WTC11 (cell line): ENCODE measurements at regions not wholly inside any gene's neighbourhood (a gene's known extent, or its start where the extent isn't known, plus 50 kb on each side); places are given as distances from the start of the nearest gene placed in this dataset.

Experiments
- ATAC-seq: fragments of 200-7000 bp; cut with Tn5 transposase; 2 replicates; pipeline ENCODE4 v1.10.0; 2021; ENCODE audit warnings: mild to moderate bottlenecking, moderate library complexity
- CTCF ChIA-PET: fragments of 300-600 bp; sonication (Branson Sonifier 250); formaldehyde crosslinking; loops from one replicate; lab custom pipeline; 2021; ENCODE audit warnings: antibody characterized with exemption; lab: Charles Lee
- POLR2A ChIA-PET: fragments of 350-600 bp; sonication (Branson Sonifier 250); formaldehyde crosslinking; loops from one replicate; lab custom pipeline; 2021; ENCODE audit warnings: antibody characterized with exemption; lab: Charles Lee
- DNase-seq: peaks from one replicate; pipeline ENCODE4 v3.0.0; 2021; ENCODE audit warnings: low spot score
- H3K27ac Mint-ChIP-seq: 2 replicates; pipeline ENCODE4 v1.8.0; 2021; ENCODE audit warnings: mixed read lengths
- H3K27me3 Mint-ChIP-seq: 2 replicates; pipeline ENCODE4 v1.8.0; 2021; ENCODE audit warnings: low read depth, mild to moderate bottlenecking, moderate library complexity, mixed read lengths
- H3K36me3 Mint-ChIP-seq: 2 replicates; pipeline ENCODE4 v1.8.0; 2021; ENCODE audit warnings: mixed read lengths
- H3K4me1 Mint-ChIP-seq: 2 replicates; pipeline ENCODE4 v1.8.0; 2022; ENCODE audit warnings: mixed read lengths
- H3K4me3 Mint-ChIP-seq: 2 replicates; pipeline ENCODE4 v1.8.0; 2021; ENCODE audit warnings: mild to moderate bottlenecking, moderate library complexity, mixed read lengths
- H3K9me3 Mint-ChIP-seq: 2 replicates; pipeline ENCODE4 v1.8.0; 2021; ENCODE audit warnings: mixed read lengths
- CREB1 ChIP-seq: sonication (generic); formaldehyde crosslinking; IDR thresholded peaks from 2 replicates; pipeline ENCODE4 v1.8.0; 2023; ENCODE audit warnings: mild to moderate bottlenecking, missing genetic modification reagents
- CTCF ChIP-seq: fragments of 200-600 bp; IDR thresholded peaks from 2 replicates; pipeline ENCODE4 v1.8.0; 2022; ENCODE audit warnings: antibody characterized with exemption
- E2F1 ChIP-seq: sonication (generic); formaldehyde crosslinking; IDR thresholded peaks from 2 replicates; pipeline ENCODE4 v1.8.0; 2022; ENCODE audit warnings: mild to moderate bottlenecking, missing genetic modification reagents
- E2F5 ChIP-seq: sonication (generic); formaldehyde crosslinking; IDR thresholded peaks from 2 replicates; pipeline ENCODE4 v1.8.1; 2022; ENCODE audit warnings: mild to moderate bottlenecking, moderate library complexity, missing genetic modification reagents
- NFYB ChIP-seq: sonication (generic); formaldehyde crosslinking; conservative IDR thresholded peaks from 2 replicates; pipeline ENCODE4 v1.8.0; 2022; ENCODE audit warnings: low read depth, missing genetic modification reagents
- NR1H2 ChIP-seq: sonication (generic); formaldehyde crosslinking; IDR thresholded peaks from 2 replicates; pipeline ENCODE4 v1.9.0; 2021; ENCODE audit warnings: mild to moderate bottlenecking, moderate library complexity, missing genetic modification reagents
- TCF7 ChIP-seq: sonication (generic); formaldehyde crosslinking; IDR thresholded peaks from 2 replicates; pipeline ENCODE4 v1.8.0; 2022; ENCODE audit warnings: mild to moderate bottlenecking, low read depth, missing genetic modification reagents, moderate library complexity
- ZNF232 ChIP-seq: sonication (generic); formaldehyde crosslinking; IDR thresholded peaks from 2 replicates; pipeline ENCODE4 v1.8.0; 2022; ENCODE audit warnings: mild to moderate bottlenecking, missing genetic modification reagents
- ZNF281 ChIP-seq: sonication (generic); formaldehyde crosslinking; IDR thresholded peaks from 2 replicates; pipeline ENCODE4 v1.8.0; 2023; ENCODE audit warnings: mild to moderate bottlenecking, missing genetic modification reagents
- TF ChIP-seq, protein P1 (sequence below): sonication (generic); formaldehyde crosslinking; IDR thresholded peaks from 2 replicates; pipeline ENCODE4 v1.8.1; 2023; ENCODE audit warnings: mild to moderate bottlenecking, moderate library complexity, missing genetic modification reagents
- TF ChIP-seq, protein P2 (sequence below): sonication (generic); formaldehyde crosslinking; IDR thresholded peaks from 2 replicates; pipeline ENCODE4 v1.8.0; 2022; ENCODE audit warnings: mild to moderate bottlenecking, missing genetic modification reagents

DNA sequence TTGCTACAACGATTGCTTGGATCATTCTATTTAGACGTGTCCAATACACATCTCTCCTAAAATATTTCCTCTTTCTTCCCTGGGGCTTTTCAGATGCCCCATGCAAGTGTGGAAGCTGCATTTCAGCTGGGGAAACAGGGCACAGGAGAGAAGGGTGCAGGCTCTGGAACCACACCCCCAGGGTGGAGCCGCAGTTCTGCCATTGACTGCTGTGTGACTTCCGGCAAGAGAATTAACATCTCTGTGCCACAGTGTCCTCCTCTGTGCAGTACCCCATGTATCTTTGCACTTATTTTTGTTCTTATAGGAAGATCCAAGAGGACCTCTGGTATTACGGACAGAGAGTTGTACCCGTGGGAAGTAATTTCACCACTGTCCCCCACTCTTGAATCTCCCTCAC lies 405.3 kb upstream of the EEF2KMT start (continued):
- TF ChIP-seq CTCF = no peak

GRCh38 chr16:5502467-5502869 lies 404.9 kb upstream of the EEF2KMT start:
- no peaks in the 10 kb centered on the region for H3K4me1 Mint-ChIP-seq
- peaks cover 69% of the 10 kb centered on the region for H3K9me3 Mint-ChIP-seq
- peaks cover 7% of the 10 kb centered on the region for H3K27me3 Mint-ChIP-seq
- ATAC-seq = peak; percentile 83
- ChIA-PET CTCF (interaction anchor here (1.2 kb wide), 1 partner anchor 114 kb away, joined by 7 read pairs; no protein-coding TSS in a partner anchor), POLR2A (no interaction called here)
- no peak overlapping the region for H3K4me3 Mint-ChIP-seq
- H3K27ac Mint-ChIP-seq = no peak overlapping the region
- peak; percentile 24 for DNase-seq
- H3K36me3 Mint-ChIP-seq = peaks cover 46% of the 10 kb centered on the region
- TF ChIP-seq, protein P1, sequence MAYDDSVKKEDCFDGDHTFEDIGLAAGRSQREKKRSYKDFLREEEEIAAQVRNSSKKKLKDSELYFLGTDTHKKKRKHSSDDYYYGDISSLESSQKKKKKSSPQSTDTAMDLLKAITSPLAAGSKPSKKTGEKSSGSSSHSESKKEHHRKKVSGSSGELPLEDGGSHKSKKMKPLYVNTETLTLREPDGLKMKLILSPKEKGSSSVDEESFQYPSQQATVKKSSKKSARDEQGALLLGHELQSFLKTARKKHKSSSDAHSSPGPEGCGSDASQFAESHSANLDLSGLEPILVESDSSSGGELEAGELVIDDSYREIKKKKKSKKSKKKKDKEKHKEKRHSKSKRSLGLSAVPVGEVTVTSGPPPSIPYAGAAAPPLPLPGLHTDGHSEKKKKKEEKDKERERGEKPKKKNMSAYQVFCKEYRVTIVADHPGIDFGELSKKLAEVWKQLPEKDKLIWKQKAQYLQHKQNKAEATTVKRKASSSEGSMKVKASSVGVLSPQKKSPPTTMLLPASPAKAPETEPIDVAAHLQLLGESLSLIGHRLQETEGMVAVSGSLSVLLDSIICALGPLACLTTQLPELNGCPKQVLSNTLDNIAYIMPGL = no peak
- TF ChIP-seq E2F1 (CRISPR knock-in tag) (no peak), CTCF (0 out of 2 replicates have a peak, but pooled peaks have one; percentile 23)

DNA sequence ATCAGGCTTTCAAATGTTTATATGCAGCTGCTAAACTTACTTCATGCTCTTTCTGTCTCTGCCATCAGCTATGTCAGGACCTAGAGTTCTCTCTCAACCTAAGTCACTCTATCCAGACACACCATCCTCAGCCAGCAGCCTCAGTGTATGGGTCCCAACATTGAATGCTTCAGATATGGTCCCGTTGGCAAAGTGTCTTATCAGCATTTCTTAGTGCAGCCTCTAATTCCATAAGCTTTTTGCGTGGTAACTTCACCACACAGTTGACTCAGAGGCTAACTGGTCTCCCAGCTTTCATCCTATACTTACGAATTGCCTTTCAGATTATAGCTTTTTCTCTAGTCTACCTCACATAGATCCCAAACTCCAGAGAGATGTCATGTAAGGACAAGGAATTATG lies 402.9 kb upstream of the EEF2KMT start:
- ChIA-PET POLR2A (no interaction called here), CTCF (interaction anchor here (0.7 to 2.2 kb wide), 3 partner anchors 10 to 671 kb away, joined by 4 to 9 read pairs (median 5); no protein-coding TSS in a partner anchor)
- ATAC-seq (no peak), DNase-seq (no peak)
- Mint-ChIP-seq H3K36me3 (peaks cover 37% of the 10 kb centered on the region), H3K9me3 (peaks cover 59% of the 10 kb centered on the region), H3K4me1 (no peaks in the 10 kb centered on the region), H3K27ac (no peak overlapping the region), H3K27me3 (peaks cover 11% of the 10 kb centered on the region), H3K4me3 (no peak overlapping the region)
- TF ChIP-seq ZNF281 (CRISPR knock-in tag) (no peak), NR1H2 (no peak), E2F1 (CRISPR knock-in tag) (no peak), ZNF232 (CRISPR knock-in tag) (no peak), NFYB (CRISPR knock-in tag) (no peak), TCF7 (CRISPR knock-in tag) (no peak), E2F5 (CRISPR knock-in tag) (no peak), CREB1 (CRISPR knock-in tag) (no peak)
- TF ChIP-seq, protein P2, sequence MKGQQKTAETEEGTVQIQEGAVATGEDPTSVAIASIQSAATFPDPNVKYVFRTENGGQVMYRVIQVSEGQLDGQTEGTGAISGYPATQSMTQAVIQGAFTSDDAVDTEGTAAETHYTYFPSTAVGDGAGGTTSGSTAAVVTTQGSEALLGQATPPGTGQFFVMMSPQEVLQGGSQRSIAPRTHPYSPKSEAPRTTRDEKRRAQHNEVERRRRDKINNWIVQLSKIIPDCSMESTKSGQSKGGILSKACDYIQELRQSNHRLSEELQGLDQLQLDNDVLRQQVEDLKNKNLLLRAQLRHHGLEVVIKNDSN (CRISPR knock-in tag) = no peak
